Lower lobe of right lung (tissue), 2 donors: ENCODE measurements at regions not wholly inside any gene's neighbourhood (a gene's known extent, or its start where the extent isn't known, plus 50 kb on each side); places are given as distances from the start of the nearest gene placed in this dataset.

Experiments used
- ATAC-seq, 2 donors: fragments of 200-7000 bp; cut with Tn5 transposase; one replicate each; pipeline ENCODE4 v1.9.1; 2020 to 2022; ENCODE audit warnings: mild to moderate bottlenecking in 2 of 2, moderate library complexity in 2 of 2
- DNase-seq: peaks from one replicate; pipeline ENCODE4 v3.0.0-alpha.2; 2020
- H3K27ac ChIP-seq: fragments of 200-600 bp; one replicate; pipeline ENCODE4 v1.8.0; 2022
- H3K27me3 ChIP-seq: fragments of 200-600 bp; one replicate; pipeline ENCODE4 v1.8.0; 2022; ENCODE audit warnings: low read depth
- H3K36me3 ChIP-seq: fragments of 200-600 bp; one replicate; pipeline ENCODE4 v1.8.0; 2022; ENCODE audit warnings: mild to moderate bottlenecking
- H3K4me1 ChIP-seq: fragments of 200-600 bp; one replicate; pipeline ENCODE4 v1.8.0; 2022
- H3K4me3 ChIP-seq: fragments of 200-600 bp; one replicate; pipeline ENCODE4 v1.8.0; 2022; ENCODE audit warnings: mild to moderate bottlenecking
- H3K9me3 ChIP-seq: fragments of 200-600 bp; one replicate; pipeline ENCODE4 v1.8.0; 2022
- CTCF ChIP-seq: fragments of 200-600 bp; IDR thresholded peaks from one replicate; pipeline ENCODE4 v1.8.0; 2022; ENCODE audit warnings: antibody characterized with exemption, mild to moderate bottlenecking
- intact Hi-C: fragments of 100-400 bp; cut with DNase I; formaldehyde crosslinking; loops from one replicate; pipeline ENCODE4 v1.11.0; 2022
- donor health status: DM: no; HTN: yes; CAD: no; lungs with severe emphysema.

GRCh38 chr9:88805217-88805943 is 185.9 kb upstream of the S1PR3 start:
- Histone ChIP-seq H3K9me3 (no peaks in the 10 kb centered on the region), H3K4me3 (no peak overlapping the region), H3K27ac (no peak overlapping the region), H3K4me1 (no peaks in the 10 kb centered on the region), H3K36me3 (no peaks in the 10 kb centered on the region), H3K27me3 (no peaks in the 10 kb centered on the region)
- no peak for TF ChIP-seq CTCF
- ATAC-seq (no peak), DNase-seq (no peak)
- intact Hi-C loops: no loop called here

- no peaks in the 10 kb centered on the region for H3K9me3 ChIP-seq
- TF ChIP-seq CTCF: no peak
- H3K36me3 ChIP-seq: no peaks in the 10 kb centered on the region
- no peaks in the 10 kb centered on the region for H3K27me3 ChIP-seq
- no peaks in the 10 kb centered on the region for H3K4me1 ChIP-seq
- DNase-seq: no peak
- ATAC-seq: peak in 1 of 2 donors; percentile 18
- no peak overlapping the region for H3K27ac ChIP-seq
- no peak overlapping the region for H3K4me3 ChIP-seq
- intact Hi-C loops: no loop called here
These were observed 183.8 kb upstream of the S1PR3 start for GRCh38 chr9:88807426-88807825.

- ATAC-seq: peak in 1 of 2 donors; percentile 13
- H3K9me3 ChIP-seq: no peaks in the 10 kb centered on the region
- no peak overlapping the region for H3K4me3 ChIP-seq
- H3K27ac ChIP-seq: no peak overlapping the region
- no peaks in the 10 kb centered on the region for H3K27me3 ChIP-seq
- TF ChIP-seq CTCF: no peak
- H3K4me1 ChIP-seq: no peaks in the 10 kb centered on the region
- intact Hi-C loops: no loop called here
- DNase-seq: no peak
- no peaks in the 10 kb centered on the region for H3K36me3 ChIP-seq
These were observed 183.1 kb upstream of the S1PR3 start for GRCh38 chr9:88808019-88808656.

GRCh38 chr9:88808761-88809354 is 182.4 kb upstream of the S1PR3 start:
- Histone ChIP-seq H3K36me3 (no peaks in the 10 kb centered on the region), H3K27ac (no peak overlapping the region), H3K9me3 (no peaks in the 10 kb centered on the region), H3K4me3 (no peak overlapping the region), H3K4me1 (no peaks in the 10 kb centered on the region), H3K27me3 (no peaks in the 10 kb centered on the region)
- TF ChIP-seq CTCF: no peak
- intact Hi-C loops: no loop called here
- DNase-seq (no peak), ATAC-seq (no peak)

- ATAC-seq: no peak
- TF ChIP-seq CTCF: no peak
These were observed 181.7 kb upstream of the S1PR3 start for GRCh38 chr9:88809355-88810161.

More at GRCh38 chr9:88809355-88810161, 181.7 kb upstream of the S1PR3 start:
- H3K27me3 ChIP-seq: no peaks in the 10 kb centered on the region
- DNase-seq: no peak
- H3K9me3 ChIP-seq: no peaks in the 10 kb centered on the region
- H3K4me1 ChIP-seq: no peaks in the 10 kb centered on the region
- H3K27ac ChIP-seq: no peak overlapping the region
- intact Hi-C loops: no loop called here
- H3K4me3 ChIP-seq: no peak overlapping the region
- no peaks in the 10 kb centered on the region for H3K36me3 ChIP-seq
